WTC11 (cell line): ENCODE measurements at regions not wholly inside any gene's neighbourhood (a gene's known extent, or its start where the extent isn't known, plus 50 kb on each side); places are given as distances from the start of the nearest gene placed in this dataset.

Source experiments
- ATAC-seq: fragments of 200-7000 bp; cut with Tn5 transposase; 2 replicates; pipeline ENCODE4 v1.10.0; 2021; ENCODE audit warnings: mild to moderate bottlenecking, moderate library complexity
- CTCF ChIA-PET: fragments of 300-600 bp; sonication (Branson Sonifier 250); formaldehyde crosslinking; loops from one replicate; lab custom pipeline; 2021; ENCODE audit warnings: antibody characterized with exemption; lab: Charles Lee
- POLR2A ChIA-PET: fragments of 350-600 bp; sonication (Branson Sonifier 250); formaldehyde crosslinking; loops from one replicate; lab custom pipeline; 2021; ENCODE audit warnings: antibody characterized with exemption; lab: Charles Lee
- DNase-seq: peaks from one replicate; pipeline ENCODE4 v3.0.0; 2021; ENCODE audit warnings: low spot score
- H3K27ac Mint-ChIP-seq: 2 replicates; pipeline ENCODE4 v1.8.0; 2021; ENCODE audit warnings: mixed read lengths
- H3K27me3 Mint-ChIP-seq: 2 replicates; pipeline ENCODE4 v1.8.0; 2021; ENCODE audit warnings: low read depth, mild to moderate bottlenecking, moderate library complexity, mixed read lengths
- H3K36me3 Mint-ChIP-seq: 2 replicates; pipeline ENCODE4 v1.8.0; 2021; ENCODE audit warnings: mixed read lengths
- H3K4me1 Mint-ChIP-seq: 2 replicates; pipeline ENCODE4 v1.8.0; 2022; ENCODE audit warnings: mixed read lengths
- H3K4me3 Mint-ChIP-seq: 2 replicates; pipeline ENCODE4 v1.8.0; 2021; ENCODE audit warnings: mild to moderate bottlenecking, moderate library complexity, mixed read lengths
- H3K9me3 Mint-ChIP-seq: 2 replicates; pipeline ENCODE4 v1.8.0; 2021; ENCODE audit warnings: mixed read lengths
- ESRRA ChIP-seq: sonication (generic); formaldehyde crosslinking; IDR thresholded peaks from 2 replicates; pipeline ENCODE4 v1.8.1; 2022; ENCODE audit warnings: mild to moderate bottlenecking, missing genetic modification reagents, borderline replicate concordance
- GRHL2 ChIP-seq: fragments of 250-450 bp; sonication (Bioruptor Pico); IDR thresholded peaks from 2 replicates; pipeline ENCODE4 v1.8.0; 2022; ENCODE audit warnings: mild to moderate bottlenecking, moderate library complexity; ENCODE audit not compliant: insufficient replicate concordance, severe bottlenecking
- IRF2 ChIP-seq: sonication (generic); formaldehyde crosslinking; IDR thresholded peaks from 2 replicates; pipeline ENCODE4 v1.8.0; 2022; ENCODE audit warnings: low read depth, missing genetic modification reagents, borderline replicate concordance
- JUN ChIP-seq: sonication (generic); formaldehyde crosslinking; IDR thresholded peaks from 2 replicates; pipeline ENCODE4 v1.8.0; 2023; ENCODE audit warnings: mild to moderate bottlenecking, missing genetic modification reagents
- NFYB ChIP-seq: sonication (generic); formaldehyde crosslinking; conservative IDR thresholded peaks from 2 replicates; pipeline ENCODE4 v1.8.0; 2022; ENCODE audit warnings: low read depth, missing genetic modification reagents
- RELA ChIP-seq: sonication (generic); formaldehyde crosslinking; IDR thresholded peaks from 2 replicates; pipeline ENCODE4 v1.8.1; 2022; ENCODE audit warnings: missing genetic modification reagents, mild to moderate bottlenecking, borderline replicate concordance
- SP1 ChIP-seq: sonication (generic); formaldehyde crosslinking; conservative IDR thresholded peaks from 2 replicates; pipeline ENCODE4 v1.8.1; 2022; ENCODE audit warnings: missing genetic modification reagents
- ZBTB21 ChIP-seq: sonication (generic); formaldehyde crosslinking; IDR thresholded peaks from 2 replicates; pipeline ENCODE4 v1.8.1; 2023; ENCODE audit warnings: mild to moderate bottlenecking, missing genetic modification reagents, borderline replicate concordance
- ZNF263 ChIP-seq: sonication (generic); formaldehyde crosslinking; IDR thresholded peaks from 2 replicates; pipeline ENCODE4 v1.8.1; 2022; ENCODE audit warnings: low read depth, mild to moderate bottlenecking, moderate library complexity, missing genetic modification reagents
- TF ChIP-seq, protein P1 (sequence below): sonication (generic); formaldehyde crosslinking; IDR thresholded peaks from 2 replicates; pipeline ENCODE4 v1.8.1; 2022; ENCODE audit warnings: mild to moderate bottlenecking, moderate library complexity, missing genetic modification reagents
- TF ChIP-seq, protein P2 (sequence below): sonication (generic); formaldehyde crosslinking; IDR thresholded peaks from 2 replicates; pipeline ENCODE4 v1.8.0; 2023; ENCODE audit warnings: missing genetic modification reagents
- TF ChIP-seq, protein P3 (sequence below): sonication (generic); formaldehyde crosslinking; IDR thresholded peaks from 2 replicates; pipeline ENCODE4 v1.8.1; 2022; ENCODE audit warnings: low read depth, mild to moderate bottlenecking, moderate library complexity, missing genetic modification reagents, borderline replicate concordance
- TF ChIP-seq, protein P4 (sequence below): fragments of 250-450 bp; sonication (Bioruptor Pico); conservative IDR thresholded peaks from 2 replicates; pipeline ENCODE4 v1.9.0; 2021; ENCODE audit warnings: mild to moderate bottlenecking
- TF ChIP-seq, protein P5 (sequence below): fragments of 250-450 bp; sonication (Bioruptor Pico); IDR thresholded peaks from 2 replicates; pipeline ENCODE4 v1.9.0; 2021; ENCODE audit warnings: mild to moderate bottlenecking, borderline replicate concordance

DNA sequence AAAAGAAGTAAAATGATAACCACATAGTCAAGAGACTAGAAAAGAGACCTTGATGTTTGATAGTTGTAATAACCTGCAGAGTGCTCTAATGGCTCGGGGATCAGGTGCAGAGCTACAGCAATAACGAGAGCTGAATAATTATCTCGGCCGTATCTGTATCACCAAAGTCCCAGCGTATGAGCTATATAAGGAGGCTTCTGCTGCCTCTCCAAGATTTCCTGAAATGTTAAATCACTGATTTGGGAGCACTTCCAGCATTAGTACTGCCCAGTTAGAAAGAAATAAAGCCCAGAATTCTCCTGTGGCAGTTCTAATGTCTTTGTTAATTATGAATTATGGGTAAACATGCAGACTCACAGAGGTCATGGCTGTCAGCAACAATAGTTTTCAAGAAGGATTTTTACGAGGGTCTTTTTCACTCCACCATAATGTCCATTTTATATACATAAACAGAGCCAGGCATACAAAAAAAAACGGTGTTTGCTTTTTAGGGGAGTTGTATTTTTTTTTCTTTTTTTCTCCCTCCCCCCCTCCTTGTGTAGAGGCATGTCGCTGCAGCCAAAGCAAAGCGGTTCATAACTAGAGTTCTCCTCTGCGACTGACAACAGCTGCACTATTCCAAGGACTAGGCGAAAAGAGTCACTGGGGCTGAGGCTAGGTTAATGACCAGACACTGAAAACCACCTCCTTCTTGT is 168.3 kb upstream of the VRK2 start (continued):
- TF ChIP-seq, protein P1, sequence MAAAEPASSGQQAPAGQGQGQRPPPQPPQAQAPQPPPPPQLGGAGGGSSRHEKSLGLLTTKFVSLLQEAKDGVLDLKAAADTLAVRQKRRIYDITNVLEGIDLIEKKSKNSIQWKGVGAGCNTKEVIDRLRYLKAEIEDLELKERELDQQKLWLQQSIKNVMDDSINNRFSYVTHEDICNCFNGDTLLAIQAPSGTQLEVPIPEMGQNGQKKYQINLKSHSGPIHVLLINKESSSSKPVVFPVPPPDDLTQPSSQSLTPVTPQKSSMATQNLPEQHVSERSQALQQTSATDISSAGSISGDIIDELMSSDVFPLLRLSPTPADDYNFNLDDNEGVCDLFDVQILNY (CRISPR knock-in tag) = no peak
- no peak for TF ChIP-seq GRHL2 (CRISPR knock-in tag)
- no peak for TF ChIP-seq SP1 (CRISPR knock-in tag)
- TF ChIP-seq, protein P2, sequence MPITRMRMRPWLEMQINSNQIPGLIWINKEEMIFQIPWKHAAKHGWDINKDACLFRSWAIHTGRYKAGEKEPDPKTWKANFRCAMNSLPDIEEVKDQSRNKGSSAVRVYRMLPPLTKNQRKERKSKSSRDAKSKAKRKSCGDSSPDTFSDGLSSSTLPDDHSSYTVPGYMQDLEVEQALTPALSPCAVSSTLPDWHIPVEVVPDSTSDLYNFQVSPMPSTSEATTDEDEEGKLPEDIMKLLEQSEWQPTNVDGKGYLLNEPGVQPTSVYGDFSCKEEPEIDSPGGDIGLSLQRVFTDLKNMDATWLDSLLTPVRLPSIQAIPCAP (CRISPR knock-in tag) = no peak
- TF ChIP-seq JUN (CRISPR knock-in tag) = no peak

DNA sequence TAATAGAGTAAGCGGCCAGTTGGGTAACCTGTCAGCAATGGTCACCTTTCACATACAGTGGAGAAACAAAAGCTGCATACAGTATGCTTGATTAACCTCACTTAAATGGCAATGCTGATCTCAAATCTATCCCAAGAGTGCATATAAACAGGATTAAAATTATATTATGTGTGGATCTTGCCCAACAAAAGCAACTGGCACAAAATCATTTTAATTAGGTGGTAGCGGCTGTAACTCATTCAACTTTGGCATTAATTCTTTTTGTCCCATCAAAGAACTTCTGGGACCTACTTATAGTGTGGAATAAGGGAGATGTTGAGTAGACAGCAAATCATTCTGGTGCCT is 167.8 kb upstream of the VRK2 start:
- no peak for ATAC-seq
- H3K4me3 Mint-ChIP-seq = no peak overlapping the region

DNA sequence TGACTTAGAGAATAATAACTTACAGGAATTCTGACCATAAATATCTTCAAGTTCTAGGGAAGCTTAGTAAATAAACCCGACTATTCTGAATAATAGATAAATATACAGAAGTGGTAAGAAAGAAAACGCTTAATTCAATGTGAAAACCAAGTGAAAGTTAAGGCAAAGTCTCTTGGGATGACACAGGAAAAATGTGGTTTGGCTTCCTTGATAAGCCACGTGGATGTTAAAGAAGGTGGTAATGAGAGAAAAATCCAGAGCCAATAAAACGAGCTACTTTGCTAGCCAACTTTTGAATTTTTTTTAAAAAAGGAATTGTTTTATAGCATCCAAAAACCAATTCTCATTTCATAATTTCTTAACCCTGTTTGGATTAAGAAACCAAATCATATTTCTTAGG is 166.2 kb upstream of the VRK2 start:
- POLR2A ChIA-PET = interaction anchor here (0.6 kb wide), 1 partner anchor 1776 kb away, joined by 4 read pairs; no protein-coding TSS in a partner anchor
- CTCF ChIA-PET = interaction anchor here (0.6 to 1.0 kb wide), 2 partner anchors 160 to 1058 kb away, joined by 3 to 5 read pairs; no protein-coding TSS in a partner anchor
- no peak for ATAC-seq
- Mint-ChIP-seq H3K9me3 (no peaks in the 10 kb centered on the region), H3K4me1 (peaks cover 6% of the 10 kb centered on the region), H3K27me3 (no peaks in the 10 kb centered on the region), H3K36me3 (no peaks in the 10 kb centered on the region), H3K4me3 (no peak overlapping the region), H3K27ac (no peak overlapping the region)
- DNase-seq = no peak
- TF ChIP-seq, protein P3, sequence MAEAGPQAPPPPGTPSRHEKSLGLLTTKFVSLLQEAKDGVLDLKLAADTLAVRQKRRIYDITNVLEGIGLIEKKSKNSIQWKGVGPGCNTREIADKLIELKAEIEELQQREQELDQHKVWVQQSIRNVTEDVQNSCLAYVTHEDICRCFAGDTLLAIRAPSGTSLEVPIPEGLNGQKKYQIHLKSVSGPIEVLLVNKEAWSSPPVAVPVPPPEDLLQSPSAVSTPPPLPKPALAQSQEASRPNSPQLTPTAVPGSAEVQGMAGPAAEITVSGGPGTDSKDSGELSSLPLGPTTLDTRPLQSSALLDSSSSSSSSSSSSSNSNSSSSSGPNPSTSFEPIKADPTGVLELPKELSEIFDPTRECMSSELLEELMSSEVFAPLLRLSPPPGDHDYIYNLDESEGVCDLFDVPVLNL (CRISPR knock-in tag) = no peak
- no peak for TF ChIP-seq ZBTB21 (CRISPR knock-in tag)
- no peak for TF ChIP-seq ZNF263 (CRISPR knock-in tag)
- no peak for TF ChIP-seq JUN (CRISPR knock-in tag)
- TF ChIP-seq, protein P4, sequence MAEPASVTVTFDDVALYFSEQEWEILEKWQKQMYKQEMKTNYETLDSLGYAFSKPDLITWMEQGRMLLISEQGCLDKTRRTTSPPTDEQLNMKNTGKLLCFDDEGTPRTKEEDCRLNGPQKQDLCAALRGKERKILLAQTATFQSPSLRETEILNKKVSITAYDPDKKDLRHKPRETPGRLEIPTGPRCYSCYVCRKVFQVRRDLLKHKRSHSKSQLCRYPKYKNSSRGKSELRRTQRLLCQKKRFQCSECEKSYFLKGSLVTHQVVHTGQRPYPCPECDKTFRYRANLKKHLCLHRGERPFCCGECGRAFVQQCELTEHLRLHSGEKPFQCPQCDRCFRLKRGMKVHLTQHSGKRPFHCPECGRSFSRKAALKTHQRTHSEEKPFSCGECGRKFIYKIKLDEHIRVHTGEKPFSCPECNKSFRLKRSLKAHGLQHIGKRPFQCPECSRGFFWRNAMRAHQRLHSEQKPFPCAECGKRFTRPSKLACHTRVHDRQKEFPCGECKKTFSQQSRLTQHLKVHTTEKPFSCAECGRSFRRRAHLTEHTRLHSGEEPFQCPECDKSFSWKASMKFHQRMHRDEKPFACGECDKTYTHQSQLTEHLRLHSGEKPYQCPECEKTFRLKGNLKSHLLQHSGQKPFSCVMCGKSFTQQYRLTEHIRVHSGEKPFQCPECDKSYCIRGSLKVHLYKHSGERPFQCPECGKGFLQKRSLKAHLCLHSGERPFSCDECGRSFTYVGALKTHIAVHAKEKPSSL (CRISPR knock-in tag) = no peak

More for the DNA sequence above, 167.8 kb upstream of the VRK2 start:
- Mint-ChIP-seq H3K4me1 (peaks cover 6% of the 10 kb centered on the region), H3K27me3 (no peaks in the 10 kb centered on the region), H3K27ac (no peak overlapping the region), H3K36me3 (no peaks in the 10 kb centered on the region), H3K9me3 (no peaks in the 10 kb centered on the region)
- no peak for DNase-seq
- POLR2A ChIA-PET = no interaction called here
- TF ChIP-seq, protein P5, sequence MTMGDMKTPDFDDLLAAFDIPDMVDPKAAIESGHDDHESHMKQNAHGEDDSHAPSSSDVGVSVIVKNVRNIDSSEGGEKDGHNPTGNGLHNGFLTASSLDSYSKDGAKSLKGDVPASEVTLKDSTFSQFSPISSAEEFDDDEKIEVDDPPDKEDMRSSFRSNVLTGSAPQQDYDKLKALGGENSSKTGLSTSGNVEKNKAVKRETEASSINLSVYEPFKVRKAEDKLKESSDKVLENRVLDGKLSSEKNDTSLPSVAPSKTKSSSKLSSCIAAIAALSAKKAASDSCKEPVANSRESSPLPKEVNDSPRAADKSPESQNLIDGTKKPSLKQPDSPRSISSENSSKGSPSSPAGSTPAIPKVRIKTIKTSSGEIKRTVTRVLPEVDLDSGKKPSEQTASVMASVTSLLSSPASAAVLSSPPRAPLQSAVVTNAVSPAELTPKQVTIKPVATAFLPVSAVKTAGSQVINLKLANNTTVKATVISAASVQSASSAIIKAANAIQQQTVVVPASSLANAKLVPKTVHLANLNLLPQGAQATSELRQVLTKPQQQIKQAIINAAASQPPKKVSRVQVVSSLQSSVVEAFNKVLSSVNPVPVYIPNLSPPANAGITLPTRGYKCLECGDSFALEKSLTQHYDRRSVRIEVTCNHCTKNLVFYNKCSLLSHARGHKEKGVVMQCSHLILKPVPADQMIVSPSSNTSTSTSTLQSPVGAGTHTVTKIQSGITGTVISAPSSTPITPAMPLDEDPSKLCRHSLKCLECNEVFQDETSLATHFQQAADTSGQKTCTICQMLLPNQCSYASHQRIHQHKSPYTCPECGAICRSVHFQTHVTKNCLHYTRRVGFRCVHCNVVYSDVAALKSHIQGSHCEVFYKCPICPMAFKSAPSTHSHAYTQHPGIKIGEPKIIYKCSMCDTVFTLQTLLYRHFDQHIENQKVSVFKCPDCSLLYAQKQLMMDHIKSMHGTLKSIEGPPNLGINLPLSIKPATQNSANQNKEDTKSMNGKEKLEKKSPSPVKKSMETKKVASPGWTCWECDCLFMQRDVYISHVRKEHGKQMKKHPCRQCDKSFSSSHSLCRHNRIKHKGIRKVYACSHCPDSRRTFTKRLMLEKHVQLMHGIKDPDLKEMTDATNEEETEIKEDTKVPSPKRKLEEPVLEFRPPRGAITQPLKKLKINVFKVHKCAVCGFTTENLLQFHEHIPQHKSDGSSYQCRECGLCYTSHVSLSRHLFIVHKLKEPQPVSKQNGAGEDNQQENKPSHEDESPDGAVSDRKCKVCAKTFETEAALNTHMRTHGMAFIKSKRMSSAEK = no peak
- TF ChIP-seq RELA (CRISPR knock-in tag) (no peak), NFYB (CRISPR knock-in tag) (no peak), IRF2 (CRISPR knock-in tag) (no peak), ESRRA (CRISPR knock-in tag) (no peak)
- TF ChIP-seq, protein P4 (CRISPR knock-in tag) = no peak
- CTCF ChIA-PET = no interaction called here
